ENCODE measurements at regions not wholly inside any gene's neighbourhood (a gene's known extent, or its start where the extent isn't known, plus 50 kb on each side); places are given as distances from the start of the nearest gene placed in this dataset.
"Not testable (repeated sequence)": the region's sequence is repeated elsewhere in the genome, so short reads cannot be mapped to it uniquely, and the experiment has no call there.

DNA sequence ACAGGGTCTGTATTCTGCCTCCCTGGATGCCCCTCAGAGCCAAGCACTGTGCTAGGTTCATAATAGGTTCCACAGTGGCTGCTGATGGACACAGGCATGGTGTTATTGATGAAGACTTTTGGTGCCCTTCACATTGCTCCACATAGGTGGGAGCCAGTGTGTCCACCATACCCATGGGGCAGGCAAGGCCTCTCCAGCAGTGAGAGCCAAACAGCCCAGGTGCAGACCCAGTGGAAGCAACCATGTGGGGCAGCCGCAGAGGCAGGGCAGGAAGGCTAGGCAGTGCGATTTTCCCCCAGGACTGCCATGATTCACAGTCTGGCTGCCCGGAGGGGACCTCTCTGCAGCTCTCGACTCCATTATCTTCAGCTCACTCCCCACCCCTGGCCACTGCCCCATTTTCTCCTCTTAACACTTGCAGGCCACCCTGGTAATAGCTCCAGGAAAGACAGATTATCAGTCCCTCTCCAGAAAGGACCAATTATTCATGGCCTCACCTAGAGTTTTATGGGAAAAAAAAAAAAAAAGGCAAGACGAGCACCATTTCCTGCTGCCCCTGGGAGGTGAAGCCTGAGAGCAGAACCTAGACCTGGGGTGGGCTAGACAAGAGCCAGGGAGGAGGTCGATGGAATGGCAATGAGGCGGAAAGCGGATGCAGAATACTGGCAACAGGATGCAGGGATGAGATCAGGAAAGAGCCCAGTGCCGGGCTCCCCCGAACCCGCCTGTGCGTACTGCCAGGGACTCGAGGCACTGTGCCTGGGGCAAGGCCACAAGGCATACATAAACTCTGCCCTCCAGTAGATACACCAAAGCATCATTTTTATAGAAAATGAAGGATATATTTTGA lies 343.0 kb upstream of the NCAM1 start:
- DNase-seq (ENCODE audit: low read depth): no peak

DNA sequence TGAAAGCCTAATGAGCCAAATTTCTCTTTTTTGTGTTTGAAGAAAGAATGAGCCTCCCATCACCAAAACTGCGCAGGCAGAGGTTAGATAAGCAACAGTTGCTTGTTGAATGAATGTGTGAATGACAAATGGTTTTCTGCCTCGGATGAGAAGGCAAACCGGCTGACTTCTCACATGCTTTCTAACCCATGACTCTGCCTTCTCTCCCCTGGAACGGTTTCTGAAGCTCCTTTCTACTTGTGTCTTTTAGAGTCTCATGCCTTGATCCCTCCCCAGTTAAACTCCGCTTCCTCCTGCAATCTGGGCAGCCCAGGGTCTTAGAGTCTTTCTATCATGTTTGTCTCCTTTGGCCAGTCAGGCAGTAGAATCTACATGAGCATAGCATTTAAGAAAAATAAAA lies 342.1 kb upstream of the NCAM1 start:
- no peak for DNase-seq (ENCODE audit: low read depth)

GRCh38 chr11:112620621-112621394 lies 340.4 kb upstream of the NCAM1 start:
- DNase-seq (ENCODE audit: low read depth): no peak

DNA sequence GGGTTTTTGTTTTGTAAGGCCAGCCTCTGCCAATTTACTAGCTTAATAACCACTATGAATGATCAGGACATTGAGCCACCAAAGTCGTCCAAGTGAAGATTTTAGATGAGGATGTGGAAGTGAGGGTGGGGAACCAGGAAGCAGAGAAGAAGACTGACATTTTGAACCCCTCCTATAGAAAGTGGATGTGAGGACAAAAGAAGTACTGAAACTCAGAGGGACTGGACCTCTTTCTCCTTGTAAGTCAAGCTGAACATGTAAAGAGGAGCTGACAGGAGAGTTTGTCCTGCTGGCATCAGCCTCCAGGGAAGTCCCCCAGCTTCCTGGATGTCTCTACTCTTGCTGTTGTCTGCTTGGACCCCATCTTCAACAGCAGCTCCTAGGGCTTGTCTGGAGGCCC lies 338.2 kb upstream of the NCAM1 start:
- DNase-seq (ENCODE audit: low read depth): no peak

GRCh38 chr11:112624431-112624830 lies 336.8 kb upstream of the NCAM1 start:
- DNase-seq (ENCODE audit: low read depth): no peak

DNA sequence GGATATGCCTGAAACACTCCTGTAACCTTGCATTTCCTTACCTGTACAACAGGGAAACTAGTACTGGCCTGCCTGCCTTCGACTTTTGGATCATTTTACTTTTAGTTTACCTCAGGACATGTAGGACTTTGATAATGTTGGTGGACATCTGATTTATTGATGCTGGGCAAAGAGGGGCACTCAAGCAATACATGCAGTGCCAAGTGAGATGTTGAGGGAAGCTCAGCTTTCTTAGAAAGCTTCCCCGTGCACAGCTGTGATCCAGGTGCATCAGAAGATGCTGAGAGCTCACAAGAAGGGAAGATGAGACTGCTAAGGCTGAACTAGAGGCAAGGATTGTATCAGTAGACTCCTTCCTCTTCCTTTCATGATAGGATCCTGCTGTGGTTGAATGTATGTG lies 336.2 kb upstream of the NCAM1 start:
- not testable (repeated sequence) for DNase-seq (ENCODE audit: low read depth)

DNA sequence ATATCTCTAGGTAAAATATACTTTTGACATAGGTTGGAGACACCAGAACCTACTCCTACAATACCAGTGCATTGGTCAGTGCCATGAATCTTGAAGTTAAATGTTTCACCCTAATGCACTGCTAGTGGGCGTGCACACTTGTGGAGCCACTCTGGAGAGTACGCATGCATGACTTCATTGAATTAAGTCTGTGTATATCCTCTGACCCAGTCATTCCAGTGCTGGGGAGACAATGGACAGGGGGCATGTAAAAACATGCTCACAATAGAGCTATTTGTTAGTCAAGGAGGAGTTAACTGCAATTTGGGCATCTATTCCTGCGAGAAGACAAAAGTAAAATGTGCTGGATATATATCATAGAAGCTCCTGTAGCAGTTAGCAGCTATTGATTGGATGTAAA lies 335.4 kb upstream of the NCAM1 start:
- no peak for DNase-seq (ENCODE audit: low read depth)

DNA sequence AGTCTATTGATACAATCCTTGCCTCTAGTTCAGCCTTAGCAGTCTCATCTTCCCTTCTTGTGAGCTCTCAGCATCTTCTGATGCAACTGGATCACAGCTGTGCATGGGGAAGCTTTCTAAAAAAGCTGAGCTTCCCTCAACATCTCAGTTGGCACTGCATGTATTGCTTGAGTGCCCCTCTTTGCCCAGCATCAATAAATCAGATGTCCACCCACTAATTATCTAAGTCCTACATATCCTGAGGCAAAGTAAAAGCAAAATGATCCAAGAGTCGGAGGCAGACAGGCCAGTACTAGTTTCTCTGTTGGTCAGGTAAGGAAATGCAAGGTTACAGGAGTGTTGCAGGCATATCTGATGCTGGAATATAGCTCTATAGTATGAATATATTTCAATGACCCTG lies 334.5 kb upstream of the NCAM1 start:
- DNase-seq (ENCODE audit: low read depth): no peak

GRCh38 chr11:112627588-112628045 lies 333.6 kb upstream of the NCAM1 start:
- DNase-seq (ENCODE audit: low read depth): no peak

GRCh38 chr11:112628676-112629075 lies 332.5 kb upstream of the NCAM1 start:
- no peak for DNase-seq (ENCODE audit: low read depth)

DNA sequence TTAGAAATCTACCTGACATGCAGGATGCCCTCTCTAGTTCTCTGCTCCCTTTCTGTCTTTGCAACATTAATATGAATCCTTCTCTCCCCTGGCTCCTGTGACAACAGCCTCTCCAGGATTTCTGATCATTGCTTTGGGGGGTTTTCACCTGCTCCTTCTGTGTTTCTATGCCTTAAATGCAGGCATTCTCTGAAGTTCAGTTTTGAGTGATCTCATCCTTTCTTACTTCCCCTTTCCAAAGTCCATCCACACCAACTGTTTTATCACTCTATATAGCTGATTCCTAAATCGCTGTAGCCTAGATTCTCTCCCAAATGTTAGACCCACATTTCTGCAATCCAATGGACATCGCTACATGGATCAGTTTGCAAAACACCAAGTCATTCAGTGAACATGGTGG lies 330.7 kb upstream of the NCAM1 start:
- no peak for DNase-seq (ENCODE audit: low read depth)

DNA sequence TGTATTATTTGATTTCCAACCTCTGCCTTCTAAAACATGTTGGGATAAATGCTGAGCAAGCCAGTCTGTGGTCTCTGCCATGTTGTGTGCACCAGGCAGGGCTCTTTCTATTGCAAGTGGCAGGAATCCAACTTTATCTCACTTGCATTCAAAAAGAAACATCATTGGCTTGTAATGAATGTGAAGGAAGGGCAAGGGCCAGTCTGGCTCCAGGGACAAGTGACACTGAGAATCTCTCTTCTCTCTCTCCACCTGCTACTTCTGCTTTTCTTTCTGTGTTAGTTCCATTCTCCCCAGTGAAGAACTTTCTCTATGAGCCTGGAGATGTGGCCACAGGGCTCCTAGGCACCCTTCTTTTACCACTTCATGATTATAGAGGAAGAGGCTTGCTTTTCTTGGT lies 329.9 kb upstream of the NCAM1 start:
- no peak for DNase-seq (ENCODE audit: low read depth)

DNA sequence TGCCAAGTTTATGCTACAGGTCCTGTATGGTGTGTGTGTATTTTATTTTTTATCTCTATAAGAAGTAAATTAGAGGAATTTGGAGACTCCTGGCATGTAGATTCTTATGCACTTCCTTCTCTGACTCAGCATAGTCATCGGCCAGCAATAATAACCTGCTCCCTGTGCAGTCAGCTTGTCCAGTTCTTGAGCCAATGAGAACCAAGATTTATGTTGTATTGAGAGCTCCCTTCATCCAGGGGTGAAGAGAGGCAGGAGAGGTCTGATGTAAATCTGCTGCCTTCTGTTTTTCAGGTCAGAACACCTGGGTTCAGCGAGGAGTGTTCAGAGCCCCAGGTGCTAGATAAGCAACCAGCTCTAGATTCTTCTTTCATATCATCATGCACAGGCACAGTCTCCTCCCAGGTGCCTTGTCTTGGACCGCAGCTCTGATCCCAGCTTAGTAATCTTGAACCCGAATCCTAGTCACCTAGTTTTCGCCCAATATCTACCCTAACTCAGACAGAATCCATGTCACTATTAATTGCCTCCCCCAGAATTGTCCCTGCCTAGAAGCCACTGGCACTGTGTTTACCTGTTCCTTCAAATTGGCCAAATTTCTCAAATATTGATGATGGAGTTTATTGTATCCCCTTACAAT lies 328.2 kb upstream of the NCAM1 start:
- DNase-seq (ENCODE audit: low read depth): no peak

DNA sequence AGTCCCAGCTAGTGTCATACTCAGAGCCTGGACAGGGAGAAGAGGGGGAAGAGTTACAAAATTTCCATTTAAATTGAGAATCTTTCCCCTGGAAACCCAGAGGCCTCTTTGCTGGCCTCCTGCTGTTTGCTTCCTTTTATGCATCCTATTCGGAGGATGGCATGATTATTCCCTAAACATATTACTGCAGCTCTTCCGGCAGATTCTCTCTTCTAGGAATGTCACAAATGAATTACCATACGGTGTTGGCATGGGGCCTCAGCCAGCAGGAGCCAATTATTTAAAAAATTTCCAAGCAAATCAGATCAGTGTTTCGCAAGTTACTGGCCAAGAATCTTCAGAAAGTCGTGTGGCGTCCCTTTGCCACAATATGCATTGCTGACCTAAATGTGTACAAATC lies 326.7 kb upstream of the NCAM1 start:
- no peak for DNase-seq (ENCODE audit: low read depth)

GRCh38 chr11:112634995-112635737 lies 326.1 kb upstream of the NCAM1 start:
- DNase-seq (ENCODE audit: low read depth): no peak

GRCh38 chr11:112637076-112637475 lies 324.1 kb upstream of the NCAM1 start:
- DNase-seq (ENCODE audit: low read depth): no peak

GRCh38 chr11:112637876-112638275 lies 323.3 kb upstream of the NCAM1 start:
- no peak for DNase-seq (ENCODE audit: low read depth)

DNA sequence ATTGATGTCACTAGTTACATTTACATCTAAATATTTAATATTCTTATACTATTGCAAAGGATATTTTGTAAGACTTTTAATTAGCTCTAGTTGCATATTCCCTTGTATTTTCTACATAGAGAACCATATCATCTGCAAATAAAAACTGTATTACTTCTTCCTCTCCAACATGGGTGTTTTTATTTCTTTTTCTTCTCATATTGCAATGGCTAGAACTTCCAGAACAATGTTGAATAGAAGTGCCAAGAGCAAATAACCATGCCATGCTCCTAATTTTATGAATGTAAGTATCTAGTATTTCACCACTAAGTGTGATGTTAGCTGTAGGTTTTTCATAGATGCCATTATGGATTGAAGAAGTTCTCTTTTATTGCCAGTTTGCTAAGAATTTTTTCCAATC lies 321.8 kb upstream of the NCAM1 start:
- DNase-seq (ENCODE audit: low read depth): no peak

DNA sequence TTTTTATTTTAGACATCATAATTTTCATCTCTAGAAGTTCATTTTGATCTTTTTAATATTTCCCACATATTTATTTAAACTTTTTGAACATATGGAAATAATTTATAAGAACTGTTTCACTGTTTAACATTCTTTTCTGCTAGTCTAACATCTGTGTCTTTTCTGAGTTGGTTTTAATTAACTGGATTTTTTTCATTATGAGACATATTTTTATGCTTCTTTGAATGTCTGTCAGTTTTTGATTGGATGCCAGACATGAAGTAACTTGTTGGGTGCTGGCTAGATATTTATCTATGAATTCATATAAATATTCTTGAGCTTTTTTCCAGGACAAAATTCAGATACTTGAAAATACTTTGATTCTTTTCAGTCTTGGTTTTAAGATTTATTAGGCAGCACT lies 317.8 kb upstream of the NCAM1 start:
- DNase-seq (ENCODE audit: low read depth): no peak

DNA sequence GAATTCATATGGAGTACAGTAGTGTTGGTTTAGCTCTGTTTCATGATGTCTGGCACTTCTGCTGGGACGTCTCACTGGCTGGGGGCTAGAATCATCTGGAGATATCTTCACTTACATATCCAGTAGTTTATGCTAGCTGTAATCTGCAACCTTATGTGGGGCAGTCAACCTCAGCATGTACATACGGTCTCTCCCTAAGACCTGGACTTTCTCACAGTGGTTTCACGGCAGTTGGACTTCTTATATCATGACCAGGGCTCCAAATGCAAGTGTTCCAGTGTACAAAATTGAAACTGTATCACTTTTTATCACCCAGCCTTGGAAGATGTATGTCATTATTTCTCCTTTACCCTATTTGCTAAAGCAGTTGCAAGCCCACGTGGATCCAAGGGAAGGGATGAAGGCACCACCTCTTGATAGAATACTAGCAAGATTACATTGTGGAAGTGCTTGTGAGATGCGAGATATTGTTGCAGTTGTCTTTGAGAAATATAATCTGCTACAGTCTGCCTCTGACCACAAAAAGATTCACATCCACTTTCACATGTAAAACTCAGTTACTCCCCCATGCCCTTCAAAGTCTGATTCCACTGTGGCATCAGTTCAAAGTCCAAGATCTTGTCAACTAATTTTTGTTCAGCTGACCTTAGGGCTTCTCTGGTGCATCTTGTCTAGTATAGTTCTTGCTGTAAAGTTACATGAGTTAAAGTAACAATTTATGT lies 316.6 kb upstream of the NCAM1 start:
- DNase-seq (ENCODE audit: low read depth): no peak

DNA sequence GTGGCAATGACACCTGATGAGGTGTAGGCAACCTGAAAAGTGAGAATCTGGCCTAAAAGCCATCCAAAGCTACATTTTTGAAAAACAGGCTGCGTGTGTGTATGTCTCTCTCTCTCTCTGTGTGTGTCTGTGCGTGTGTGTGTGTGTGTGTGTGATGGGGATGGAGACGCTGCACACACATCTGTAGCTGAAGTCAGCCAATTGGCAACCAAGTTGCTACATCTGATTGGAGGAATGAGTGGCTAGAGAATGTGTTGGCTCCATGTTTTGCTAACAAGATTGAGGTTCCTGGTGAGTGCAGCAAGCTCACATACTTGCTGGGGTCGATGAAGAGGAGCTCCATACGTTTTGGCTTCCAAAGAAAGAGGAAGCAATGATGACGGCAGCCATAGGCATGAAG lies 311.4 kb upstream of the NCAM1 start:
- DNase-seq (ENCODE audit: low read depth): no peak

GRCh38 chr11:112650527-112650926 lies 310.7 kb upstream of the NCAM1 start:
- no peak for DNase-seq (ENCODE audit: low read depth)
